Neural cell (in vitro differentiated cells): ENCODE measurements at regions not wholly inside any gene's neighbourhood (a gene's known extent, or its start where the extent isn't known, plus 50 kb on each side); places are given as distances from the start of the nearest gene placed in this dataset.
"Not testable (repeated sequence)": the region's sequence is repeated elsewhere in the genome, so short reads cannot be mapped to it uniquely, and the experiment has no call there.

ENCODE experiments used
- H2AFZ ChIP-seq: fragments of 200-600, 300-800 bp; sonication (generic), shearing (Covaris generic); 2 replicates; pipeline ENCODE4 v1.6.0; 2014; ENCODE audit warnings: low read depth, mild to moderate bottlenecking, antibody characterized with exemption, low read length, moderate library complexity
- H3F3A ChIP-seq: fragments of 200-600 bp; shearing (Covaris generic); 2 replicates; pipeline ENCODE4 v1.6.1; 2016; ENCODE audit warnings: mild to moderate bottlenecking, moderate library complexity, mixed read lengths, antibody characterized with exemption, low read length; ENCODE audit not compliant: insufficient read depth, poor library complexity, severe bottlenecking
- H3K27ac ChIP-seq: fragments of 200-600, 300-800 bp; sonication (generic), shearing (Covaris generic); 2 replicates; pipeline ENCODE4 v1.5.1; 2014; ENCODE audit warnings: mild to moderate bottlenecking, low read length, moderate library complexity
- H3K27me3 ChIP-seq: fragments of 300-800, 200-600 bp; sonication (generic), shearing (Covaris generic); 2 replicates; pipeline ENCODE4 v1.6.0; 2014; ENCODE audit warnings: mild to moderate bottlenecking, low read depth, low read length, moderate library complexity; ENCODE audit not compliant: insufficient read depth
- H3K36me3 ChIP-seq: fragments of 300-800, 200-600 bp; sonication (generic), shearing (Covaris generic); 2 replicates; pipeline ENCODE4 v1.5.1; 2014; ENCODE audit warnings: mild to moderate bottlenecking, antibody characterized with exemption, low read length, moderate library complexity; ENCODE audit not compliant: insufficient read depth
- H3K4me2 ChIP-seq: fragments of 300-800, 200-600 bp; sonication (generic), shearing (Covaris generic); 2 replicates; pipeline ENCODE4 v1.6.0; 2014; ENCODE audit warnings: mild to moderate bottlenecking, low read length
- H3K4me3 ChIP-seq: fragments of 300-800, 200-600 bp; sonication (generic), shearing (Covaris generic); 2 replicates; pipeline ENCODE4 v1.5.1; 2014; ENCODE audit warnings: mild to moderate bottlenecking, low read length, moderate library complexity
- H3K79me2 ChIP-seq: fragments of 200-600 bp; shearing (Covaris generic); replicated peaks from 2 replicates; pipeline ENCODE4 v1.6.0; 2014; ENCODE audit warnings: mild to moderate bottlenecking, low read length, moderate library complexity; ENCODE audit not compliant: insufficient read depth
- H3K9ac ChIP-seq: fragments of 300-800, 200-600 bp; sonication (generic), shearing (Covaris generic); 2 replicates; pipeline ENCODE4 v1.6.1; 2016; ENCODE audit warnings: mild to moderate bottlenecking, low read length, mixed read lengths
- H3K9me2 ChIP-seq: fragments of 200-600 bp; shearing (Covaris generic); 2 replicates; pipeline ENCODE4 v1.6.1; 2016; ENCODE audit warnings: mild to moderate bottlenecking, low read length, mixed read lengths; ENCODE audit not compliant: insufficient read depth
- H3K9me3 ChIP-seq: fragments of 200-600, 300-800 bp; sonication (generic), shearing (Covaris generic); 2 replicates; pipeline ENCODE4 v1.6.1; 2016; ENCODE audit warnings: mild to moderate bottlenecking, mixed run types, low read length, moderate library complexity, mixed read lengths
- H4K20me1 ChIP-seq: fragments of 200-600 bp; shearing (Covaris generic); 2 replicates; pipeline ENCODE4 v1.6.1; 2016; ENCODE audit warnings: mild to moderate bottlenecking, mixed run types; ENCODE audit not compliant: insufficient read depth
- EP300 ChIP-seq: fragments of 450-650 bp; conservative IDR thresholded peaks from 2 replicates; pipeline ENCODE4 v1.6.1; 2014; ENCODE audit warnings: antibody characterized with exemption, mild to moderate bottlenecking, moderate library complexity; ENCODE audit not compliant: poor library complexity, severe bottlenecking
- EZH2 ChIP-seq: fragments of 200-600, 300-800 bp; shearing (Covaris generic), sonication (generic); IDR thresholded peaks from 2 replicates; pipeline ENCODE4 v1.6.1; 2014; ENCODE audit warnings: antibody characterized with exemption, low read length, borderline replicate concordance, mild to moderate bottlenecking; ENCODE audit not compliant: insufficient read depth, poor library complexity, severe bottlenecking
- MXI1 ChIP-seq: fragments of 450-650 bp; conservative IDR thresholded peaks from 2 replicates; pipeline ENCODE4 v1.6.1; 2014; ENCODE audit warnings: antibody characterized with exemption, mild to moderate bottlenecking; ENCODE audit not compliant: poor library complexity, severe bottlenecking
- POLR2AphosphoS5 ChIP-seq: IDR thresholded peaks from 2 replicates; pipeline ENCODE4 v1.6.1; 2012
- RAD21 ChIP-seq: fragments of 450-650 bp; conservative IDR thresholded peaks from 2 replicates; pipeline ENCODE4 v1.6.1; 2014; ENCODE audit warnings: antibody characterized with exemption, mild to moderate bottlenecking, moderate library complexity
- SMC3 ChIP-seq: fragments of 450-650 bp; conservative IDR thresholded peaks from 2 replicates; pipeline ENCODE4 v1.6.1; 2014; ENCODE audit warnings: antibody characterized with exemption, mild to moderate bottlenecking, moderate library complexity; ENCODE audit not compliant: poor library complexity
- TAF1 ChIP-seq: IDR thresholded peaks from 2 replicates; pipeline ENCODE4 v1.6.1; 2012; ENCODE audit warnings: low read depth
- TF ChIP-seq, protein P1 (sequence below): IDR thresholded peaks from 2 replicates; pipeline ENCODE4 v1.6.1; 2012; ENCODE audit warnings: borderline replicate concordance
- TF ChIP-seq, protein P2 (sequence below): fragments of 450-650 bp; IDR thresholded peaks from 2 replicates; pipeline ENCODE4 v1.5.1; 2014; ENCODE audit warnings: antibody characterized with exemption, mild to moderate bottlenecking, moderate library complexity; ENCODE audit not compliant: poor library complexity, severe bottlenecking

DNA sequence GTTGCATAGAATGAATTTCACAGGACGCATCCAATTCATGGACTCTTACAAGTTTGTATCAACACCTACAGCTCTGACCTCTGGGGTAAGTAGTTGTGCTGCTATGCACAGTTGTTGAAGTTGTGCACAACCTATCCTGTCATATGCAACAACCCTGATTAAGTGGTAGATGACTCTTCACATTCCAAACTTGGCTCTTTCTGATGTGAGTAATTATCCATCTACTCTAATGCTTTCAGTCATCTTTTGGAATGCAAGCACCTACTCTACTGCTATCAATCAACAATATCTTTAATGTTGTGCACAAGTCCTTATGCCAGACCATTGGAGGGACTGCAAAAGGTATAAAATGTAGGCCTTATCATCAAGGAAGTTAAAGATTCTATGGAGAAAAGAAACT, 921.4 kb downstream of the MCTP2 start:
- Histone ChIP-seq H3K4me3 (no peak overlapping the region), H3K27ac (no peak overlapping the region), H3K9ac (no peak overlapping the region), H3K79me2 (no peaks in the 10 kb centered on the region), H3F3A (no peaks in the 10 kb centered on the region), H3K9me3 (no peaks in the 10 kb centered on the region), H2AFZ (no peak overlapping the region), H3K4me2 (no peak overlapping the region), H3K9me2 (no peaks in the 10 kb centered on the region), H3K27me3 (no peaks in the 10 kb centered on the region), H4K20me1 (no peaks in the 10 kb centered on the region), H3K36me3 (no peaks in the 10 kb centered on the region)
- no peak for TF ChIP-seq RAD21
- TF ChIP-seq, protein P1, sequence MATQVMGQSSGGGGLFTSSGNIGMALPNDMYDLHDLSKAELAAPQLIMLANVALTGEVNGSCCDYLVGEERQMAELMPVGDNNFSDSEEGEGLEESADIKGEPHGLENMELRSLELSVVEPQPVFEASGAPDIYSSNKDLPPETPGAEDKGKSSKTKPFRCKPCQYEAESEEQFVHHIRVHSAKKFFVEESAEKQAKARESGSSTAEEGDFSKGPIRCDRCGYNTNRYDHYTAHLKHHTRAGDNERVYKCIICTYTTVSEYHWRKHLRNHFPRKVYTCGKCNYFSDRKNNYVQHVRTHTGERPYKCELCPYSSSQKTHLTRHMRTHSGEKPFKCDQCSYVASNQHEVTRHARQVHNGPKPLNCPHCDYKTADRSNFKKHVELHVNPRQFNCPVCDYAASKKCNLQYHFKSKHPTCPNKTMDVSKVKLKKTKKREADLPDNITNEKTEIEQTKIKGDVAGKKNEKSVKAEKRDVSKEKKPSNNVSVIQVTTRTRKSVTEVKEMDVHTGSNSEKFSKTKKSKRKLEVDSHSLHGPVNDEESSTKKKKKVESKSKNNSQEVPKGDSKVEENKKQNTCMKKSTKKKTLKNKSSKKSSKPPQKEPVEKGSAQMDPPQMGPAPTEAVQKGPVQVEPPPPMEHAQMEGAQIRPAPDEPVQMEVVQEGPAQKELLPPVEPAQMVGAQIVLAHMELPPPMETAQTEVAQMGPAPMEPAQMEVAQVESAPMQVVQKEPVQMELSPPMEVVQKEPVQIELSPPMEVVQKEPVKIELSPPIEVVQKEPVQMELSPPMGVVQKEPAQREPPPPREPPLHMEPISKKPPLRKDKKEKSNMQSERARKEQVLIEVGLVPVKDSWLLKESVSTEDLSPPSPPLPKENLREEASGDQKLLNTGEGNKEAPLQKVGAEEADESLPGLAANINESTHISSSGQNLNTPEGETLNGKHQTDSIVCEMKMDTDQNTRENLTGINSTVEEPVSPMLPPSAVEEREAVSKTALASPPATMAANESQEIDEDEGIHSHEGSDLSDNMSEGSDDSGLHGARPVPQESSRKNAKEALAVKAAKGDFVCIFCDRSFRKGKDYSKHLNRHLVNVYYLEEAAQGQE = no peak
- TF ChIP-seq EZH2 = no peak
- no peak for TF ChIP-seq SMC3
- no peak for TF ChIP-seq TAF1
- no peak for TF ChIP-seq EP300
- no peak for TF ChIP-seq MXI1
- TF ChIP-seq, protein P2, sequence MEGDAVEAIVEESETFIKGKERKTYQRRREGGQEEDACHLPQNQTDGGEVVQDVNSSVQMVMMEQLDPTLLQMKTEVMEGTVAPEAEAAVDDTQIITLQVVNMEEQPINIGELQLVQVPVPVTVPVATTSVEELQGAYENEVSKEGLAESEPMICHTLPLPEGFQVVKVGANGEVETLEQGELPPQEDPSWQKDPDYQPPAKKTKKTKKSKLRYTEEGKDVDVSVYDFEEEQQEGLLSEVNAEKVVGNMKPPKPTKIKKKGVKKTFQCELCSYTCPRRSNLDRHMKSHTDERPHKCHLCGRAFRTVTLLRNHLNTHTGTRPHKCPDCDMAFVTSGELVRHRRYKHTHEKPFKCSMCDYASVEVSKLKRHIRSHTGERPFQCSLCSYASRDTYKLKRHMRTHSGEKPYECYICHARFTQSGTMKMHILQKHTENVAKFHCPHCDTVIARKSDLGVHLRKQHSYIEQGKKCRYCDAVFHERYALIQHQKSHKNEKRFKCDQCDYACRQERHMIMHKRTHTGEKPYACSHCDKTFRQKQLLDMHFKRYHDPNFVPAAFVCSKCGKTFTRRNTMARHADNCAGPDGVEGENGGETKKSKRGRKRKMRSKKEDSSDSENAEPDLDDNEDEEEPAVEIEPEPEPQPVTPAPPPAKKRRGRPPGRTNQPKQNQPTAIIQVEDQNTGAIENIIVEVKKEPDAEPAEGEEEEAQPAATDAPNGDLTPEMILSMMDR = no peak
- TF ChIP-seq POLR2AphosphoS5 = no peak

GRCh38 chr15:95153201-95153600, 921.8 kb downstream of the MCTP2 start:
- not testable (repeated sequence) for H3F3A ChIP-seq, H3K27ac ChIP-seq, H3K9me3 ChIP-seq, H3K27me3 ChIP-seq, H3K9ac ChIP-seq, H2AFZ ChIP-seq, H3K4me2 ChIP-seq, H3K9me2 ChIP-seq, H3K79me2 ChIP-seq, H3K36me3 ChIP-seq, H3K4me3 ChIP-seq, H4K20me1 ChIP-seq

GRCh38 chr15:95160316-95160715, 929.0 kb downstream of the MCTP2 start:
- H4K20me1 ChIP-seq = no peaks in the 10 kb centered on the region
- no peaks in the 10 kb centered on the region for H3K9me2 ChIP-seq
- H3K79me2 ChIP-seq = no peaks in the 10 kb centered on the region
- TF ChIP-seq EP300 (no peak), TAF1 (no peak), RAD21 (no peak), SMC3 (no peak), MXI1 (no peak), EZH2 (no peak), POLR2AphosphoS5 (no peak)
- TF ChIP-seq, protein P1 = no peak
- TF ChIP-seq, protein P2 = no peak
- no peaks in the 10 kb centered on the region for H3F3A ChIP-seq
- no peak overlapping the region for H2AFZ ChIP-seq
- no peak overlapping the region for H3K4me3 ChIP-seq
- no peak overlapping the region for H3K4me2 ChIP-seq
- H3K27me3 ChIP-seq = no peaks in the 10 kb centered on the region
- no peaks in the 10 kb centered on the region for H3K36me3 ChIP-seq
- no peak overlapping the region for H3K27ac ChIP-seq
- no peak overlapping the region for H3K9ac ChIP-seq
- H3K9me3 ChIP-seq = no peaks in the 10 kb centered on the region
